ENCODE measurements at regions not wholly inside any gene's neighbourhood (a gene's known extent, or its start where the extent isn't known, plus 50 kb on each side); places are given as distances from the start of the nearest gene placed in this dataset.

DNA sequence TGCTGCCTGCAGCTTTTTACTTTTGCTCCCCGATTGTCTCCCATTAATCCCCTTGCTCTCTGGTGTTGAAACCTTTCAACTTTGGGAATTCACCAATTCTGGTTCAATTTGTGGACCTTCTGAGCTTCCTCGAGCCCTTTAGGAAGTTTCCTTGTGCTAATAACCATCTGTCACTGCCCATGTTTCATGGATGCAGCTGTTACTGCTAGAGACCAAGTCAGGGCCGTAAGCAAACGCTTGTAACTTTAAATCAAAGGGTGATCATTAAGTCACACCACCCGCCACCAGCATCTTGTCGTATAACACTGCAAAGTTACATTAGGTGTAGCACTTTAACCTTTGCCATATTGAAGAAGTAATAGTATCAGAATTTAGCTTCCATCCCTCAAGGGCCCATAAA, 268.3 kb upstream of the SASH1 start:
- Histone ChIP-seq H3F3A (ENCODE audit: insufficient read depth, low read length) (no peaks in the 10 kb centered on the region), H3K79me2 (ENCODE audit: insufficient read depth, low read length) (no peaks in the 10 kb centered on the region), H3K27me3 (ENCODE audit: insufficient read depth, low read length) (no peaks in the 10 kb centered on the region), H3K27ac (ENCODE audit: low read depth, low read length, poor library complexity, severe bottlenecking) (no peak overlapping the region), H3K9me2 (ENCODE audit: low read depth, low read length) (no peaks in the 10 kb centered on the region), H3K4me2 (ENCODE audit: low read length) (no peak overlapping the region), H3K36me3 (ENCODE audit: insufficient read depth, low read length) (no peaks in the 10 kb centered on the region), H3K9me3 (ENCODE audit: low read length) (no peaks in the 10 kb centered on the region), H4K20me1 (ENCODE audit: insufficient read depth, low read length) (no peaks in the 10 kb centered on the region), H3K4me1 (ENCODE audit: insufficient read depth, low read length, severe bottlenecking) (no peaks in the 10 kb centered on the region), H3K4me3 (ENCODE audit: low read depth, low read length, poor library complexity, severe bottlenecking) (no peak overlapping the region), H3K9ac (ENCODE audit: low read length) (no peak overlapping the region), H2AFZ (ENCODE audit: low read length) (no peak overlapping the region)
- TF ChIP-seq, protein P1, sequence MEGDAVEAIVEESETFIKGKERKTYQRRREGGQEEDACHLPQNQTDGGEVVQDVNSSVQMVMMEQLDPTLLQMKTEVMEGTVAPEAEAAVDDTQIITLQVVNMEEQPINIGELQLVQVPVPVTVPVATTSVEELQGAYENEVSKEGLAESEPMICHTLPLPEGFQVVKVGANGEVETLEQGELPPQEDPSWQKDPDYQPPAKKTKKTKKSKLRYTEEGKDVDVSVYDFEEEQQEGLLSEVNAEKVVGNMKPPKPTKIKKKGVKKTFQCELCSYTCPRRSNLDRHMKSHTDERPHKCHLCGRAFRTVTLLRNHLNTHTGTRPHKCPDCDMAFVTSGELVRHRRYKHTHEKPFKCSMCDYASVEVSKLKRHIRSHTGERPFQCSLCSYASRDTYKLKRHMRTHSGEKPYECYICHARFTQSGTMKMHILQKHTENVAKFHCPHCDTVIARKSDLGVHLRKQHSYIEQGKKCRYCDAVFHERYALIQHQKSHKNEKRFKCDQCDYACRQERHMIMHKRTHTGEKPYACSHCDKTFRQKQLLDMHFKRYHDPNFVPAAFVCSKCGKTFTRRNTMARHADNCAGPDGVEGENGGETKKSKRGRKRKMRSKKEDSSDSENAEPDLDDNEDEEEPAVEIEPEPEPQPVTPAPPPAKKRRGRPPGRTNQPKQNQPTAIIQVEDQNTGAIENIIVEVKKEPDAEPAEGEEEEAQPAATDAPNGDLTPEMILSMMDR (IDR thresholded peaks at IDR 0.05; ENCODE audit: low read length), result no peak
- TF ChIP-seq EZH2 (IDR thresholded peaks at IDR 0.05; ENCODE audit: borderline replicate concordance, low read length), result no peak

DNA sequence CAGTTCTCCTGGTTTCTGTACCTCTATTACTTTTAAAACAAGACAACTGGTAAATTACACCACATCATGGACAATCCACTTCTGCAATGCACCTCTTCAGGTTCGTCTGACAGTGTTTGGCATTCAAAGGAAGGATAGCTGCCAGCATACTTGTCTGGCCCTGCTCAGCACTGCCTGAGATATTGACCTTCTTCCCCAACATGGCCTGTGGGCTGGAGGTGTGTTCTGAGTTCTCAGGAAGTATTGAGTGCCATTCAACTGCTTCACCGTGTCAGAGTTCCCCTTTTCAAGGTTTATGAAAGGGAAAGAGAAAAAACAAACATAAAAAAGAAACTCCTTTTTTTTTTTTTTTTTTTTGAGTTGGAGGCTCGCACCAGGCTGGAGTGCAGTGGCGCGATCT, 267.9 kb upstream of the SASH1 start:
- H4K20me1 ChIP-seq (ENCODE audit: insufficient read depth, low read length), result no peaks in the 10 kb centered on the region
- H3K4me3 ChIP-seq (ENCODE audit: low read depth, low read length, poor library complexity, severe bottlenecking), result no peak overlapping the region
- H3K4me2 ChIP-seq (ENCODE audit: low read length), result no peak overlapping the region
- TF ChIP-seq, protein P1 (IDR thresholded peaks at IDR 0.05; ENCODE audit: low read length), result no peak
- TF ChIP-seq EZH2 (IDR thresholded peaks at IDR 0.05; ENCODE audit: borderline replicate concordance, low read length), result no peak
- H3K36me3 ChIP-seq (ENCODE audit: insufficient read depth, low read length), result no peaks in the 10 kb centered on the region
- H3K4me1 ChIP-seq (ENCODE audit: insufficient read depth, low read length, severe bottlenecking), result no peaks in the 10 kb centered on the region
- H3K79me2 ChIP-seq (ENCODE audit: insufficient read depth, low read length), result no peaks in the 10 kb centered on the region
- no peak overlapping the region for H3K27ac ChIP-seq (ENCODE audit: low read depth, low read length, poor library complexity, severe bottlenecking)
- no peaks in the 10 kb centered on the region for H3K9me2 ChIP-seq (ENCODE audit: low read depth, low read length)
- no peak overlapping the region for H2AFZ ChIP-seq (ENCODE audit: low read length)
- H3K27me3 ChIP-seq (ENCODE audit: insufficient read depth, low read length), result no peaks in the 10 kb centered on the region
- no peaks in the 10 kb centered on the region for H3K9me3 ChIP-seq (ENCODE audit: low read length)
- no peaks in the 10 kb centered on the region for H3F3A ChIP-seq (ENCODE audit: insufficient read depth, low read length)
- no peak overlapping the region for H3K9ac ChIP-seq (ENCODE audit: low read length)

DNA sequence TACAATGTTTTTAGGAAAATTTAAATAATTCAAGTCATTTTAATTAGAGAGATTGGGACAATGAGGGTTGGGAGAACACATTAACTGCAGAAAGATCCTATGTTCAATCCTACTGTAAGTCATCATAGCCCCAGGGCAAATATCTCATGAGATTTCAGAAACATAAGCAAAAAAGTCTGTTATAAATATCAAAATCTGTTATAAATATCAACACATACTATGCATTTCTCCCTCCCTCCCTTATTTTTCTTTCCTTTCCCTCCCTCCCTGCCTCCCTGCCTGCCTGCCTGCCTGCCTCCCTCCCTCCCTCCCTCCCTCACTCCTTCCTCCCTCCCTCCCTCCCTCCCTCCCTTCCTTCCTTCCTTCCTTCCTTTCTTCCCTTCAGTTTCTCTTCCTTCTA, 267.3 kb upstream of the SASH1 start:
- no peaks in the 10 kb centered on the region for H4K20me1 ChIP-seq (ENCODE audit: insufficient read depth, low read length)

More for the DNA sequence above, 267.3 kb upstream of the SASH1 start:
- Histone ChIP-seq H3K4me1 (ENCODE audit: insufficient read depth, low read length, severe bottlenecking) (no peaks in the 10 kb centered on the region), H3K9me3 (ENCODE audit: low read length) (no peaks in the 10 kb centered on the region), H2AFZ (ENCODE audit: low read length) (no peak overlapping the region), H3K27ac (ENCODE audit: low read depth, low read length, poor library complexity, severe bottlenecking) (no peak overlapping the region), H3K4me2 (ENCODE audit: low read length) (no peak overlapping the region), H3K9me2 (ENCODE audit: low read depth, low read length) (no peaks in the 10 kb centered on the region), H3F3A (ENCODE audit: insufficient read depth, low read length) (no peaks in the 10 kb centered on the region), H3K9ac (ENCODE audit: low read length) (no peak overlapping the region), H3K79me2 (ENCODE audit: insufficient read depth, low read length) (no peaks in the 10 kb centered on the region), H3K36me3 (ENCODE audit: insufficient read depth, low read length) (no peaks in the 10 kb centered on the region), H3K27me3 (ENCODE audit: insufficient read depth, low read length) (no peaks in the 10 kb centered on the region), H3K4me3 (ENCODE audit: low read depth, low read length, poor library complexity, severe bottlenecking) (no peak overlapping the region)
- TF ChIP-seq, protein P1 (IDR thresholded peaks at IDR 0.05; ENCODE audit: low read length), result no peak
- no peak for TF ChIP-seq EZH2 (IDR thresholded peaks at IDR 0.05; ENCODE audit: borderline replicate concordance, low read length)

Data from OCI-LY1 (cell line).